HepG2 (cell line): ENCODE measurements at regions not wholly inside any gene's neighbourhood (a gene's known extent, or its start where the extent isn't known, plus 50 kb on each side); places are given as distances from the start of the nearest gene placed in this dataset.

Experiments used
- HMG20A ChIP-seq: IDR thresholded peaks from 2 replicates; pipeline ENCODE4 v1.6.1; 2016; ENCODE audit warnings: borderline replicate concordance
- SRSF9 ChIP-seq: fragments of 200-400 bp; formaldehyde crosslinking; IDR thresholded peaks from 2 replicates; pipeline ENCODE4 v1.6.1; 2018; ENCODE audit warnings: borderline replicate concordance, mild to moderate bottlenecking, low read depth, low read length; ENCODE audit not compliant: insufficient read depth, poor library complexity, severe bottlenecking
- ZNF7 ChIP-seq: IDR thresholded peaks from 2 replicates; pipeline ENCODE4 v1.6.1; 2016; ENCODE audit warnings: missing biosample characterization, missing genetic modification reagents

- no peak for TF ChIP-seq ZNF7 (CRISPR knock-in tag)
- no peak for TF ChIP-seq HMG20A (CRISPR knock-in tag)
- TF ChIP-seq SRSF9, result no peak
Measured at GRCh38 chr4:156294577-156294976, 340.9 kb upstream of the CTSO start.
